Neural cell (in vitro differentiated cells): ENCODE measurements at regions not wholly inside any gene's neighbourhood (a gene's known extent, or its start where the extent isn't known, plus 50 kb on each side); places are given as distances from the start of the nearest gene placed in this dataset.

Experiments
- EZH2 ChIP-seq: fragments of 200-600, 300-800 bp; shearing (Covaris generic), sonication (generic); IDR thresholded peaks from 2 replicates; pipeline ENCODE4 v1.6.1; 2014; ENCODE audit warnings: antibody characterized with exemption, low read length, borderline replicate concordance, mild to moderate bottlenecking; ENCODE audit not compliant: insufficient read depth, poor library complexity, severe bottlenecking
- POLR2AphosphoS5 ChIP-seq: IDR thresholded peaks from 2 replicates; pipeline ENCODE4 v1.6.1; 2012

DNA sequence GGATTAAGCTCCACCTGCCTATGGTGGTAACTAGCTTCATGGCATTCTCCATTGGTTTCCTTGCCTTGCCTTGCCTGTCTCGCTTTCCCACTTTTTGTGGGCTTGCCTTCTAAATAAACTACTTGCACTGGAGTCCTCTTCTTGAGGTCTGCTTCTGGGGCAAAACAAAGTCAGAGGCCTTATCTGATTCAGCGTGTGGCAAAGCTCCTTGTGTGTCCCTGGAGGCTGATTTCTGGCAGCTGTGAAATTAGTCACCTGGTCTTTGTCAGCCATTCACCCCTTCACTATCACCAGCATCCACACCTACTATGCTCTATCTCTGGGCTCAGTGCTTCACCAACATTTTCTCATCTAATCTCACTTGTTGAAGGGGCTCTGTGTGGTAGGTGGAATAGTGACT is 176.2 kb downstream of the SEC61B start:
- no peak for TF ChIP-seq POLR2AphosphoS5
- TF ChIP-seq EZH2: no peak
